ENCODE measurements at regions not wholly inside any gene's neighbourhood (a gene's known extent, or its start where the extent isn't known, plus 50 kb on each side); places are given as distances from the start of the nearest gene placed in this dataset.
A peak's percentile ranks its signal among the peaks of the same experiment; 100 is the strongest.

DNA sequence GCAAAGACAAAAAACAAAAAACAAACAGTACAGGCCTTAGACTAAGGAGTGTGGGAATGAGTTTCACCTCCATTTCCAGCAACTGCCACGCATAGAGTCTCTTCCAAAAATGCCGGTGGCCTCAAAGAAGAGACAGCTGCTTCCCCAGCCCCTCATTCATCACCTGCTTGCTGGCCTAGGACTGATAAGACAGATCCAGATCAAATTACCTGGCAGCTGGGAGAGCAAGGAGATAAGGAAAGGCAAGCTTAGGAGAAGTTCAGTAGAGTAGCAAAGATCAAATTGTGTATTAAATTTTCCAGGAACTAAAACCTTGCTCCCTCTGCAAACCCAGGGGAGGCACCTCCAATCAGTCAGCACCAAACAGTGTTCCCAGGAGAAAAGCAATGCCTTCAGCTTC, 325.8 kb upstream of the CTNNB1 start:
- Histone ChIP-seq H3K27ac (no peak overlapping the region), H3K36me3 (no peaks in the 10 kb centered on the region), H3K4me3 (no peak overlapping the region), H3K27me3 (no peaks in the 10 kb centered on the region), H3K9me3 (ENCODE audit: low read depth) (no peaks in the 10 kb centered on the region), H3K4me1 (ENCODE audit: low read depth) (peaks cover 32% of the 10 kb centered on the region)
- TF ChIP-seq, protein P1, sequence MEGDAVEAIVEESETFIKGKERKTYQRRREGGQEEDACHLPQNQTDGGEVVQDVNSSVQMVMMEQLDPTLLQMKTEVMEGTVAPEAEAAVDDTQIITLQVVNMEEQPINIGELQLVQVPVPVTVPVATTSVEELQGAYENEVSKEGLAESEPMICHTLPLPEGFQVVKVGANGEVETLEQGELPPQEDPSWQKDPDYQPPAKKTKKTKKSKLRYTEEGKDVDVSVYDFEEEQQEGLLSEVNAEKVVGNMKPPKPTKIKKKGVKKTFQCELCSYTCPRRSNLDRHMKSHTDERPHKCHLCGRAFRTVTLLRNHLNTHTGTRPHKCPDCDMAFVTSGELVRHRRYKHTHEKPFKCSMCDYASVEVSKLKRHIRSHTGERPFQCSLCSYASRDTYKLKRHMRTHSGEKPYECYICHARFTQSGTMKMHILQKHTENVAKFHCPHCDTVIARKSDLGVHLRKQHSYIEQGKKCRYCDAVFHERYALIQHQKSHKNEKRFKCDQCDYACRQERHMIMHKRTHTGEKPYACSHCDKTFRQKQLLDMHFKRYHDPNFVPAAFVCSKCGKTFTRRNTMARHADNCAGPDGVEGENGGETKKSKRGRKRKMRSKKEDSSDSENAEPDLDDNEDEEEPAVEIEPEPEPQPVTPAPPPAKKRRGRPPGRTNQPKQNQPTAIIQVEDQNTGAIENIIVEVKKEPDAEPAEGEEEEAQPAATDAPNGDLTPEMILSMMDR (IDR thresholded peaks at IDR 0.05; ENCODE audit: low read depth, low read length): no peak
- no peak for DNase-seq (ENCODE audit: low read depth in 1 of 2, low spot score in 1 of 2)

DNA sequence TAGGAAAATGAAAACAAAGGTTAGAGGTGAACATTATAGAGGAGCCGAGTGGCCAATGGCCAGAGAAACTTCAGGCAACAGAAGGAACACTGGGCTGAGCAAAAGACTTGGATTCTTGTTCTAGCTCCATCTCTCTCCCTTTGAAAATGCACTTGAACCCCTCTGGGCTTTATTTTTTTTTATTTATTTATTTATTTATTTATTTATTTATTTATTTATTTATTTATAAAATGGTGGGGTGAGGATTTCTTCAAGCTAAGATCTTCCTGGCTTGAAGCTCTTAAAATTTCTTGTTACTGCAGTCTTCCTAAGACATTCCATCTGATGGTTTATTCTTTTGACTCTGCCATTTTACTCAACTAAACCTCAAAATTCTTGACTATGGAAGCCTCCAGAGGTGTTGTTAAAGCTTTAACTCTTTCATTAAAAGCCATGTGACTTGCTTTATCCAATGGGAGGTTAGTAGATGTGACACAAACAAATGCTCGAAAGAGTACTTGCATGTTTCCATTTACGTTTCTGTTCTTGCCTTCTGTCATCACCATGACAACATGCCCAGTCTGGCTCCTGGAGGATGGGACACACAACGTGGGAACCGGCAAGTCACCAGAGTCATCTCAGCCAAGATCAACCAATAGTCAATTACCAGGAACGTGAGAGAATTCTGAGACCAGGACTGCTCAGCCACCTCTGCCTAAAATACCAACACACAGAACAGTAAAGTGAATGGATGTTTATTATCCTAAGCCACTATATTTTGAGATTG, 325.2 kb upstream of the CTNNB1 start:
- H3K27ac ChIP-seq: no peak overlapping the region
- TF ChIP-seq, protein P1 (IDR thresholded peaks at IDR 0.05; ENCODE audit: low read depth, low read length): no peak
- no peaks in the 10 kb centered on the region for H3K9me3 ChIP-seq (ENCODE audit: low read depth)
- H3K27me3 ChIP-seq: no peaks in the 10 kb centered on the region
- H3K36me3 ChIP-seq: no peaks in the 10 kb centered on the region
- no peak overlapping the region for H3K4me3 ChIP-seq
- H3K4me1 ChIP-seq (ENCODE audit: low read depth): peaks cover 35% of the 10 kb centered on the region
- DNase-seq (ENCODE audit: low read depth in 1 of 2, low spot score in 1 of 2): no peak

DNA sequence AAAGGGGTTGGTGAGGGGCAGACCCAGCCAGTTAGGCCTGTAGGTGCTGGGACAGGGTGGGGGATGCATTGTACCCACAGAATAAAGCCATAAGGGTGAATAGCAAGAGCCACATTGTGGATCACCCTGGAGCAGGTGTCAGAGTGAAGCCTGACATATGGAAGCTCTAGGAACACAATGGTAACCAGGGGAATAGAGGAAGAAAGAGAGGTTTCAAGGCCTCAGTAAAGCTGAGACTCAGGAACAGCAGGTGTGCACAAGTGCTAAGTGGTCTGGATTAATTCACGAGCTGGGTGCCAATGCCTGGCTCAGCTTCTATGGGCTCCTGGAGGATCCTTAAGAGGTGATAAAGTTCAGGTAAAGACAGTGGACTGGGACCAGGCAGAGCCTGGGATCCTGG, 323.7 kb upstream of the CTNNB1 start:
- no peaks in the 10 kb centered on the region for H3K36me3 ChIP-seq
- H3K4me3 ChIP-seq: no peak overlapping the region
- no peaks in the 10 kb centered on the region for H3K9me3 ChIP-seq (ENCODE audit: low read depth)
- H3K4me1 ChIP-seq (ENCODE audit: low read depth): peaks cover 38% of the 10 kb centered on the region
- TF ChIP-seq, protein P1 (IDR thresholded peaks at IDR 0.05; ENCODE audit: low read depth, low read length): no peak
- no peak for DNase-seq (ENCODE audit: low read depth in 1 of 2, low spot score in 1 of 2)
- H3K27ac ChIP-seq: no peak overlapping the region
- no peaks in the 10 kb centered on the region for H3K27me3 ChIP-seq

DNA sequence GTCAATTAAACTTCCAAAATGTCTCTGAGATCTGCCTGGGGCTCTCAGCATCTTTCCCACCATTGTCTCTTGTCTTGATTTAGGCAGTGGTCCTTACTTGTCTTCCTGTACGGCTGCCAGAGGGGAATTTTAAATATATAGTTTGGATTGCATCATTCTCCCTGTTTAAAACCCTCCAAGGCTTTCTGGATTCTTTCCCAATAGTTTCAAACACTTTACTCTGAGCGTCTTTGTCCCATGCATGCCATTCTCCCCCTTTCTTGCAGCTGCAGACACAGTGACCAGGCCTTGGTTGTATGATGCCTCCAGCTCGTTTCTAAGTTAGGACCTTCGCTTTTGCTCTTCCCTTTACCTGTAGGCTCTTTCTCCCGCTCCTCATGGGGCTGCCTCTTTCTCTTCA, 323.3 kb upstream of the CTNNB1 start:
- peak in 1 of 2 donors; percentile 42 for DNase-seq (ENCODE audit: low read depth in 1 of 2, low spot score in 1 of 2)
- Histone ChIP-seq H3K4me1 (ENCODE audit: low read depth) (peaks cover 38% of the 10 kb centered on the region), H3K9me3 (ENCODE audit: low read depth) (no peaks in the 10 kb centered on the region), H3K27ac (no peak overlapping the region), H3K27me3 (no peaks in the 10 kb centered on the region), H3K36me3 (no peaks in the 10 kb centered on the region), H3K4me3 (no peak overlapping the region)
- TF ChIP-seq, protein P1 (IDR thresholded peaks at IDR 0.05; ENCODE audit: low read depth, low read length): no peak

DNA sequence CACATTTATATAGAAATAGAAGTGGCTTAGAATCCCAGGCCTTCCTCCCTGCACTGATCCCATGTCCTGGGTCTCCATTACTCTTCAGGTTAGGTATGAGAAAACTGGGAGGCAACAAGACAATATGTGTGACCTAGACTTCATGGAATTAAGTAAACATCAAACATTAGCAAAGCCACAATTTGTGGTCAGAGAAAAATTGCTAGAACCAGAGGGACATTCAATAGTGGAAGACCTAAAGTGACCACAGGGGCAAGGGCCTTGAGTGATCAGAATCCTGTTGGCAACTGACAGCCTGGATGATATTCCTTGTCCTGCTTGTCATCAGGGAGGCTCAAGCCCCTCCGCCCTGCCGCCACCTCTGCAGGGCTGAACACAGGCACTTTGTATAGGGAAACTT, 322.8 kb upstream of the CTNNB1 start:
- no peaks in the 10 kb centered on the region for H3K36me3 ChIP-seq
- H3K9me3 ChIP-seq (ENCODE audit: low read depth): no peaks in the 10 kb centered on the region
- H3K27ac ChIP-seq: no peak overlapping the region
- peaks cover 38% of the 10 kb centered on the region for H3K4me1 ChIP-seq (ENCODE audit: low read depth)
- TF ChIP-seq, protein P1 (IDR thresholded peaks at IDR 0.05; ENCODE audit: low read depth, low read length): no peak
- no peak for DNase-seq (ENCODE audit: low read depth in 1 of 2, low spot score in 1 of 2)
- no peak overlapping the region for H3K4me3 ChIP-seq
- H3K27me3 ChIP-seq: no peaks in the 10 kb centered on the region
